ENCODE measurements at regions not wholly inside any gene's neighbourhood (a gene's known extent, or its start where the extent isn't known, plus 50 kb on each side); places are given as distances from the start of the nearest gene placed in this dataset.

DNA sequence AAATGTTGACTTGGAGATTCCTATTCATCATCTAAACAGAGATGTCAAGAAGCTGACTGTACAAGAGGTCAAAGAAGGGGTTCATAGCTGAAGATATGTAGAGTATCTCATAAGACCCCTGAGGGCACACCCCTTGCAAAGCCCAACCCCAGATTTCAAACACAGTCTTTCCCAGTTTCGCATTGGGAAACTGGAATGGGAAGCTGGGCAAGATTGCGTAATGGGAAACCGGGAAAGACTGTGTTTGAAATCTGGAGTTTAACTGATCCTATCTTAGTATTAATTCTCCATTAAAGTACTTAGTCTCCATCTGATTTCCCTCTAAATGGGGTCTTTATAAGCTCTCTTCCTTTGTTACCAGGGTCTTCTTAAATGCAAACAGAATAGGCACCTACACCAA is 99.5 kb downstream of the FAM76B start:
- DNase-seq: no peak

DNA sequence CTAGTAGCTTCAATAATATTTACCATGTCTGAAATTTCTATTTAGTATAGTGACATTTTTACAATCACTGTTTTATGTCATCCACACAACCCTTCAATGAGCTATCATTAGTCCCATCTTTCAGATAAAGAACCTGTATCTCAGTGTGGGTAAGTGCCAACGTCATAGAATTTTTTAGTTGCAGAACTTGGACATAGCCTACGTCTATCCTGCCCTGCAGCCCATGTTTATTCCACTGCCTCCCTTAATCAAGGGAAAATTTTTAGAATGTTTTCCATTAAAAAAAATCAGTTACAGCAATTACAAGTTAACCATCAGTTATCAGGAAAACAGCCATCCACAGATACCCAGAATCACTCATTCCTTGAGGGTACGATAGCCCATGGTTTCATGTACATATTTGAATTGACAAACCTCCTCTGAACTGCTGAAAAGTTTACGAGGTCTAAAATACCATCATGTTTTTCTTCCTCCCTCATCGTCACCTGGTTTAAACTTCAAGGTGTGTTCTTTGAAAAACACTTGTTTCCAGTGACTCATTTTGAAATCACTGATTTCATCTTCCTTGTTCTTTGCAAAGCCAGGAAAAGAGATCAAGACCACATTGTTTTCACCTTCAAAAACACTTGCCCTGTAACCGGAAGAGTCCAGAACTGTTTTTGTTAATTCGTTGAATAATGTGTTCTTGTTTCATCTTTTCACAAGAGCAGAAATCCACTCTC is 100.9 kb downstream of the FAM76B start:
- no peak for DNase-seq

DNA sequence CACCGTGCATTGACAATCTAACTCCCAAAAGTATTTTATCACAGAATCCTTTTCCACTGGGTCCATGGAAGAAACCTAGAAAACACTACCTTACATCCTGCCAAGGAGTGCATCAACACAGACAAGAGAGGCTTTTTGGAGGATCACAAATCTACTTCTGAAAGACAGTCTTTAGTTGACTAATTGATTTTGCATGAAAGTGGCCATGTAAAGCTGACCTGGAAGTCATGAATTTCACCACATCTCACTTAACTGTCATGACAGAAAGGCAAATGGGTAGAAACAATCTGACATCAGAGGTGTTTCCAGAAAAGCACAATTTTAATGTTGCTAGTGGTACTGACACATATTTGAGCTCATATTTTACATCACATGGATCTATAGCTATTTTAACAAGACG is 101.6 kb downstream of the FAM76B start:
- no peak for DNase-seq

DNA sequence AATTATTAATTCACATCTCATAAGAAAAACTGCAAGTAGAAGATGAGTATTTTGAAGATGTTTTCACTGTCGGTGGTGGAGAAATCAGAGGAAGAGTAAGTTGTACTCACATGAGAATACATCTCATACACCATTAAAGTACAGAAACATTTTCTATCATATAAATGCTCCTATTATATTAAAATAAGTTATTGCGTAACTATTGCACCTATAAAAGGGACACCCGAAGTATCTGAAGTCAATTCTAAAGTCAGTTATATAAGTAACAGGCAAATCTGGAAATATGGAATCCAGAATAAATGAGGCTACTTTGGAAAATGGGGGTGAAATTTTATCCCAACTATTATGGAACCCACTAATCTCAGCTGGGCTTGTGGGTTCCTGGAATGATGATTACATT is 103.3 kb downstream of the FAM76B start:
- no peak for DNase-seq

DNA sequence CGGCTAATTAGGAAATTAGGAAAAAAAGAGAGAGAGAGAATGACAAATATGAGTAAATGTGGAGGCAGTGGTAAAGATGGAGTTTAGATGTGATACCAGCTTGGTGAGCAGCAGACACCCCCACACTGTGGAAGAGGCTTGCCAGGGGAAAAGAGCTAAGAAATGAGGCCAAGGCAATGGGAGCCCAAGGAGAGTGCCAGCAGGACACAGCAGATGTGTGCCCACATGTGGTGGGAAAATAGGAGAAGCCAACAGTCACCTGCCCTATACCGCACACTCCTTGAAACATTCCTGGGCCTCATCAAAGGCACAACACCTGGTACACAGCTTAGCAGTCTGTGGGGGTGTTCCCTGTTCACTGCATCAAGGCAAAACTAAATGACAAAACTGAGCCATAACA is 104.9 kb downstream of the FAM76B start:
- DNase-seq: no peak

DNA sequence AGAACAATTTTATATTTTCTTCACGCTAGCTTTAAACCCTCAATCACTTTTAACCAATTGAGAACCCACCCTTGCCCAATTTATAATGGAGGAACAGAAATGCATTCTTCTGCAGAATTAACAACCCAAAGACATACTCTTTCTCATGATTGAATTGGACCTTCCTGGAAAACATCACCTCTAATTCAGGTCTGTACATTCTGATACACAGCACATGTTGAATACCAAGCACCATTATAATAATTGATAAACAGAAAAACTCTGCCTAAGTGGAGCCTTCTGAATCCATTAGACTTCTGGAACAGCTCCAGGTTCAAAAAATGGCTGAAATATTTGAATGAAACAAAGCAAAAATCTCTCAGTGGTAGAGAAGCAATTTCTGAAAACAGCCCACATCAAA is 105.4 kb downstream of the FAM76B start:
- no peak for DNase-seq

DNA sequence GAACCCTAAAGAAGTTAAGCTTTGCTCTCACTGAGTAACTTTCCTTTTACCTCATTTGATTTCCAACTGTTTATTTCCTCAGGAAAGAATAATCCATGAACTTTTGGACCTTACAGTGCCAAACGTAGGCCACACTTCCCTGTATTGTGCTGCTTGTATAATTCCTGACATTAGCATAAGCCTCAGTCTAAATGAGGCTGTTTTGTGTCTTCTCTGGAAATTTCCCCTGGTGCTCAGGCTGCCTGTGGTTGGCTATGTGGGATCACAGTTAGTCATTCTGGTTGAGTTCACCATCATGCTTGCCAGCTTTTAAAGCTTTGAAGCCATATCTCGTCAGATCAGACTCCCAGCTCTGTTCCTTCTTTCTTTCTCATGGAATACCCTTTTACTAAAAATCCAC is 107.0 kb downstream of the FAM76B start:
- no peak for DNase-seq

DNA sequence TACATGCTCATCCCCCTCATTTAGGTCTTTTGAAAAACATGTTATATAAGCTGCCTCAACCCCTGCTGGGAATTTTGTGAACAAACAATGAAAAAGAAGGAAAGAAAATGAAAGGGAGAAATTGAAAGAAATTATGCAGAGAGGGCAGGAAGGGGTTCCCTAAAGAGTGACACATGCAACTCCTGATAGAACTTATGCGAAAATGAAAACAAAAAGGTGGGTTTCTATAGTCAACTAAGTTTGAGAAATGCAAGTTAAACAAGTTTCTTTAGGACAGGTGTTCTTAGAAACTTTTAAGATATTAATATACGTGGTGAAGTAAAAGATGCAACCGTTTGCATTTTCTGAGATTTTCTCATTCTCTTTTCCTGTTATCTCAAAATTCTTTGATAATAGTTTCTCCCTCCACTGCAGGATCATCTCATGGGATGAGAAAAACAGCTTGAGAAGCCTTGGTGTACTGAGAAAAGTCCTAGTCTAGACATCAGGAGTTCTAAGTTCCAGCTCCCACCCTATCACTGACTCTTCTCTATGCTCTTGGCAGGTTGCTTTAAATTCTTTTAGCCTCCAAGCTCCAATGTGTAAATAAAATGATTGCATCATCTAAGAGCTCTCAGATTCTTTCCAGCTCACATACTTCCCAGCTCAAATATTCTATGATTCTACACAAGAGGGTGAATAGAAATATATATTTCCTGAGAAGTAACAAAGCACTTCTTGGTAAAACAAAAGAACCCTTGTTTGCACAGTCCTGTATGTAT is 109.2 kb downstream of the FAM76B start:
- no peak for DNase-seq

DNA sequence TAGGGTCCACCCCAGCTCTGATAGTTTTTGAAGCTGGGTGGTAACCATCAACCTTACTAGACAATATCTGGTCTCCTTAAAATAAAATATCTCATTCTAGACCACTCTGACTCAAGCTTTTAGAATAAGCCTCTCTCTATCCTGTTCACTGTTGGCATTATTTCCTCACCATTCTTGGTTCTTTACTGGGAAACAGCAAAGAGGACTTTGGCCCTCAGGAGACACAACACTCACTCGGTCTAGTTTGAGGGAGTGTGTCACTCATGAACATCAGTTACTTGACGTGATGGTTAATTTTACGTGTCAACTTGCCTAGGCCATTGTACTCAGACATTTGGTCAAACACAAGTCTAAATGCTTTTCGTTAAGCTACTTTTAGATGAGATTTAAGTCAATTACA is 110.6 kb downstream of the FAM76B start:
- DNase-seq: no peak

DNA sequence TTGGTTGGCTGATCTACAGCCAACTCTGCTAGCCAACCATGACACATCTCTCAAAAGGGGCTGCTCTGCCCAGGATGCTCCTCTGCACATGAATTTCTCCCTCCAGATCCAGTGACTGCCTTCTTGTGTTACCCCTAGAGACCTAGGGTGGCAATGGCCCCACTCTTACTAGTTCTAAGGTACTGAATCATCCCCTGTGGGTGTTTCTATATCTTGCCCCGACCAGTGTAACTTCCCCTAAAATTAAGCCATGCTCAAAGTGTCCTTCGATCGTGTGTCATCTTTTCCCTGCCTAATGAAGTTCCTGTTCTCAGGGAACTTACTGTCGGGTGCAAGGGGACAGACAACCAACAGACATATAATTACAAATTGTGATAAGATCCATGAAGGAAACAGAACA is 113.3 kb downstream of the FAM76B start:
- DNase-seq: no peak

DNA sequence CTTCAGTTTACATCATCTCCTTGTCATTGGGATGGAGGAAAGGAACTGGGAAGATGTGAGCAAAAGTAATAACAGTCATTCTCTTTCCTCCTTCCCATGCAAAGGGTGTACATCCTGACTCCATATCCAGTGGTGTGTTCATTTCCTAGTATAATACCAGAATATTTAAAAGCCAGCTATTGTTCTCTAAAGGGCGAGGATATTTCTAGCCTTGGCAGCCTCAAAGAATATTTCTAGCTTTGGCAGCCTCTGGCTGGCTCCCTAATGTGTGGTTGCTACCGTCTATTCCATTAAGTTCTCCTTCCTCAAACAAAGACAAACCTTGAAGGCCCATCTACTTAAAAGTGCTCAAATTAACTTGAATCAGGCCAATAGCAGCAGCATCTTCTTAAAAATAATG is 114.0 kb downstream of the FAM76B start:
- no peak for DNase-seq

DNA sequence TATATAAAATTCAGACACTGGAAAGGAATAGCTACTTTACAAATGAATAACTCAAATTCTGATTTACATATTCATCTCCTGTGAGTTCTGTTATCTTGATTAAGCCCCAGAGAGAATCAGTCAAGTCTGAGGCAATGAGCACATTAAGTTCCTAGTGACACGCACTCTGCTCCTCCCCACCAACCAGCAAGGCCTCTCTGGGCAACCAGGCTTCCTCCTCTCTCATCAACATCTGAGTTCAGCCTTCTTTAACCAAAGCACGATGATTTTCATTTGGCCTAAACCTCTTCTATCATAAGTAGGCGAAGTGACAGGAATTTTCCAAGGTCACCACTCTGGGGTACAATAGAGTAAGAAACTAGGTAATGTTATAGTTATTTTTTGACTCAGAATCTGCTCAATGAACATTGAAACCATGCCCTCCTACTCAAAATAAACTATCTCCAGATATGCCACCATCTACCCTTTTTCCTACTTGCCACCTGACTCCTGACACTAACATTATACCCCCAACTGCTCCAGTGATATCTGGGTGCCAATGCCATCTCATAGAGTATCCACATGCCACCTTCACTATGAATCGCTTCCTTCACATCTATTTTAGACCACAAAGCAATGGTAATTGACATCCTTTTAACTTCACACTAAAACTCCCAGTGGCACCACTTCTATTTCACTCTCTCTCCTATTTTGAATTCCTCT is 114.8 kb downstream of the FAM76B start:
- DNase-seq: no peak

DNA sequence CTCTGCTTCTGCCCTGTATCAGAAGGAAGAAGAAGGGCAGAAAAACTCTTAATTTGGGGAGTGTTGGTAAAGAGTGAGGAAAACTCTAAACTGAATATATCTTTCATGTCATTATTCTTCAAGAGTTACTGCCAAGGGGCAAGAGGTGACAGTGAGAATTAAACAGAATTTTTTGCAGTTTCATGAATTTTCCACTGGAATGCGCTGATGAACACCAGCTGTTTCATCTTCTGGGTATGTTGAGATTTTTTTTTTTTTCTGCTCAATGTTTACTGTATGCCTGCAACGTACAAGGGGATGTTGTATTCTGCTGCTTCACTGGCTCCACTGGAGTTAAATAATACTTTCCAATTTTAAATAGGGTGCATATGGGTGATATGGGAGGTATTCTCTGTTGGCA is 117.8 kb downstream of the FAM76B start:
- no peak for DNase-seq

DNA sequence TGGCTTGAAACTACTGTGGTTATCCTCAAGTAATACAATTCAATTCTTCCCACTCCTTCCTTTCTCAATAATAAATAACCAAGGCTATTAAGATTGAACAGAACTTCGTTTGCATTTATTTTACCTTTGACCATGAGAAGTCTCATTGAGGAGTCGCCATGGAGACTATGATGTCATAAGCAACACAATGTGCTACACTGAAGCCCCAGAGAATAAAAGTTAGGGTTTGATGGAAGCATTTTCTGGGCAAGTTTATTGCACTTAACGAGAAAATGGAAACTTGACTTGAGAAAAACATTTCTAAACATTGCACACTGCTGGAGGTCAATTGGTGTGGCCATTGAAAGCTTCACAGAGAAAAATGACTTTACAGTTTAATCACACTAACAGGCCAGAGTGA is 121.5 kb downstream of the FAM76B start:
- no peak for DNase-seq

DNA sequence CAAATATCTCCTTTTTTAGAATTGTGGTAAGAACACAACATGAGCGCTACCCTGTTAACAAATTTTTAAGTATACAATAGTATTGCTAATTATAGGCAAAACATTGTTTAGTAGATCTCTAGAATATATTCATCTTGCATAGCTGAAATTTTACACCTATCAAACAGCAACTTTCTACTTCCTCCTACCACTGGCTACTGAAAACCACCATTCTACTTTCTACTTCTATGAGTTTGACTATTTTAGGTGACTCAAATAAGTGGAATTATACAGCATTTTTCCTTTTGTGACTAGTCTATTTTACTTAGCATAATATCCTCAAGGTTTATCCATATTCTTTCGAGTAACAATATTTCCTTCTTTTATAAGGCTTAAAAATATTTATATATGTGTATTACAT is 128.4 kb downstream of the FAM76B start:
- no peak for DNase-seq

DNA sequence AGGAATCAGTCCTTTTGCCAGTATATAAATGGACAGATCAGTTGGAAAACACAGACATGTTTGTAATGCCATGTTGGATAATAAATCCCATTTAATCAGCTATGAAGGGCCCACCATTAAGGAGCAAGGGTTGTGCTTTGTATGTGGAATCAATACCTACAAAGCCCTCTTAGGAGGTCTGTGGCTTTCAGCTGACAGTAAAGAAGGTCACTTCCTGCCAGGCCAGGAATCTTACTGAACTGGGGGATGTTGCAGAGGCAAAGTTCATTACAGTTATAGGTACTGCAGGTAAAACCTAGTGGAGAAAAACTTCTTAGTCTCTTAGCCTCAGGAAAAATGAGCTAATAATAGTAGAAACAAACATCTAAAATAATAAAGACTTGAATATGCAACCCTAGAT is 129.5 kb downstream of the FAM76B start:
- no peak for DNase-seq

DNA sequence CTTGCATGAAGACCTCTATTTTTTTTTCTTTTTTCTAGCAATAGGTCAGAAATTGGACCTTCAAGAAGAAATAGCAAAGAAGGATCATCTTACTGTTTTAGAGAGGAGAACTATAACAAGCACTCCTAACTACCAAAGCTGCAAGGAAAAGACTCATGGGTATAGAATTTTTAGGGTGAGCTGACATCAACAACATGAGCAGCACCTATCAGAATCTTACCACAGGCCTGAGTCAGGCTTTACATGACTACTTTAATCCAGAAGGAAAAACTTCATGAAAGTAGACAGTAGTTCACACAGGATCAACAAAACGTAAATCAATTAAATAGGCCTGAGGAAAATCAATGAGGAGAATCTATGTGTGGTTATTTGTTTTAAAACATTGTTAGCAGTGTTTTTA is 130.5 kb downstream of the FAM76B start:
- no peak for DNase-seq

DNA sequence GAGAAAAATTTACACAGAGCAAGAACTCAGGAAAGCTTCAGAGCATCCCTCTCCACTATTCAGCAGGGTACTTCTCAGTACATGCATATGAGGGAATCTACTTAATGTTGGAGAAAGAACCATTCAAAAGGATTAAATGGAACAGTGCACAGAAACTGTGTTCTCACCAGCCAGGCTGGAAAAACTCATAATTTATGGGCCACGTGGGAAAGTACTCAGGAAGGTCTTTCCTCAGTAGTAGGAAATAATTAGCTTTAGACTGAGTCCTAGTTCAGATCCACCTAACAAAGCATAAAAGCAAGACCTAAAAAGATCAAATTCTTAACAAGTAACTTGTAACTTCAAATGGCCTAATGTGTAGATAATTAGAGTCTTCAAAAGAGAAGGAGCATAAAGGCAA is 134.0 kb downstream of the FAM76B start:
- DNase-seq: no peak

DNA sequence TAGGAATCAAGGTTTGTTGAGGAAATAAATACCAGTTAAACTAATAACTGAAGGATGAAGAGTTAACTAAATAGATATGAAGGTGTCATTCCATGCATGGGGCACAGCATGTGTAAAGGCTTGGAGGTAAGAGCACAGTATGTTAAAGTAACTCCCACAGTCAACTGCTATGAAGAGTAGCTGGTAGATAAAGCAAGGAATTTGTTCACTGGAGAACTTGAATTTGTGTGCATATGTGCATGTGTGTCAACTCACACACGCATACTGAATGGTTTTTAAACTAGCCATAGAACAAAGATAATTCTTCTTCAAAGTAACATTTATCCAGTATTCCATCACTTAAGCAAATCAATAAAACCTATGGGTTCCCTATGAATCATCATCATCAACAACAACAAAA is 135.9 kb downstream of the FAM76B start:
- DNase-seq: no peak

DNA sequence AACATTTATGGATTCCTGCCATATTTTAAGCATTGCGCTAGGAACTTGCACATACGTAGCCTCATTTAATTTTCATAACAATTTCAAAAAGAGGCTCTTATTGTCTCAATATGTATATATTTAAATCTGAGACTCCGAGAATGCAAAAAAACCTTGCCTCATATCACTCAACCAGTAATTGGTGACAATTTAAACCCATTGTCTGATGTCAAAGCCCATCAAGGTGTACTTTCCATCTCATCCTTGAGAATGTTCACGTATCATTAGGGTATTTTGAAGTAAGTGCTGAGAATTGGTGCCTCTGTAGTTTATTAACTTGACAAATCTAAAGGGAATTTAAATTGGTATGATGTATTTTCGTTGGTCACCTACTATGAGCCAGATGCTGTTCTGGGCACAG is 136.5 kb downstream of the FAM76B start:
- DNase-seq: no peak

DNA sequence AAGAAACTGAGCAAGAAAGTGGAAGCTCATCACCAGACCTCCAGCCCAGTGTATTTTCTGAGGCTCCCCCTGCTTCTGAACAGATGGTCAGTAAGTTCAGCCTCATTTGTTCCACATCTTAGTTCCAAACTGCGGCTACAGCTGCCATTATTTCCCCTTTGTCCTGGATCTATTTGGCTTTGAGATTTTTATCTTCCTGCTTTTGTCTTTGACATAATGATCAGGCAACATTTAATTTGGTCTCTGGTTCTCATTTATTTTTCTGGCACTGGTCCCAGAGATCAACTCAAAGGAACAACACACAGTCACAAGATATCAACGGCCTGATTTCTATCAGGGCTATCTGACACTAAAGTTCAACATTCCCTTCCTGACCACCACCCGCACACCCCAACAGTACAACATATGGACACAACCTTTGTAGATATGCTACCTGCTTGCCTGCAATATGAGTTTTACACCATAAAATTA is 137.5 kb downstream of the FAM76B start:
- DNase-seq: no peak

DNA sequence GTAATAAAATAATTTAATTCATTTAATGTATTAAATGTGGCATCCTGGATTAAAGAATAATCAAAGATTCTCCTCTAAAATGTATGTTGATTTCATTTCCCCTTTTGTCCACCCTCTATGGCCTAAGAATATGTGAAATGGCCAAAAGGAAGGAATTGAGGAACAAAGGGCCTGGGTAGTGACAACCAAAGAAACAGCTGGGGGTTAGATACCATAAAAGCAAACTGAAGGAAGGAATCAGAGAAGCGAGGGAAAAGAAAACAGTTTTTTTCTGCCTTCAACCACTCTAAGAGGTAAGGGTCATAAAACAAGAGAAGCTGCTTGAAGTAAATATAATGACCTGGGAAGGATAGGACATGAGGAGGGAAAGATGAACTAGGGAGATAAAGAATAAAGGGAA is 139.3 kb downstream of the FAM76B start:
- no peak for DNase-seq

DNA sequence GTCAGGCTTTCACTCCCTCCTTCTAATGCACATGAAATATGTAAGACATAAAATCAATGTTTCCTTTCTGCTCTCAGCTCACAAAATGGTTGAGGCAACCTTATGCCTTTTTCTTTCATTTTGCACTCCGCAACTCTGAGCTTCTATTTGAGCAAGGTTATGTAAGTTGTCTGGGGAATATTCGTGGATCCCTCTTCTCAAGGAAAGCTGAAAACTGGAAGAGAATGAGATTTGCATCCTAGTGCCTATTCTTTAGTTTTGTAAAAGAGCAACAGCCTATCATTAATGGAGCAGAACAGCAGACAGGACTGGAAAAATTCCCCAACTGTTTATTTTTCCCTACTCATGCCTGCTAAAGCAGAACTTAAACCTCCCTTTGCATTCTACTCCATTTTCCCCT is 141.7 kb downstream of the FAM76B start:
- DNase-seq: no peak

DNA sequence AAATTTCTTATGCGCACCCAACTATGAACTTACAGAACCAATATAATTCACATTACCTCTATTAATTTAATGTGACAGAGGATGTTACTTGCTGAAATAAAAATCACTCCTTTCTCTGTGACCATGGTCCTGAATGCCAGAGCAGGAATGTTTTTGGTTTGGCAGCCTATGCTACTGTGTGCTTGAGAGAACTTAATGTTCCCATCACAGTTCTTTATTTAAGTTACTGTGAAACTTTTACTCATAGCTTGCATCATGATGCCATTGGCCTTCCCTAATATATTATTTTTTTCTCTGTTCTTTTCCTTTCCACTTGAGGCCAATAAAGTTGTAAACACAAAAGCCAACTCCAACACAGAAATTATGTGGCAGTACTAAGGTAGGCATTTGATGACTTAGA is 142.2 kb downstream of the FAM76B start:
- DNase-seq: no peak
